Astrocyte (in vitro differentiated cells and primary cell): ENCODE measurements at regions not wholly inside any gene's neighbourhood (a gene's known extent, or its start where the extent isn't known, plus 50 kb on each side); places are given as distances from the start of the nearest gene placed in this dataset.
"Not testable (repeated sequence)": the region's sequence is repeated elsewhere in the genome, so short reads cannot be mapped to it uniquely, and the experiment has no call there.

ENCODE experiments used
- DNase-seq: peaks from one replicate; pipeline ENCODE4 v3.0.0-alpha.2; 2010; ENCODE audit warnings: low read depth
- FAIRE-seq: peaks from 2 replicates; lab custom pipeline; 2011; peaks lifted over from hg19 to GRCh38; lab: Jason Lieb, UNC
- H2AFZ ChIP-seq: 2 replicates; pipeline ENCODE4 v1.6.0; 2012; ENCODE audit warnings: low read depth, low read length, inconsistent platforms
- H3K27ac ChIP-seq: 2 replicates; pipeline ENCODE4 v1.5.1; 2011; ENCODE audit warnings: low read depth, low read length, inconsistent platforms
- H3K27me3 ChIP-seq: 2 replicates; pipeline ENCODE4 v1.6.0; 2011; ENCODE audit warnings: low read length, inconsistent platforms; ENCODE audit not compliant: insufficient read depth
- H3K36me3 ChIP-seq: 2 replicates; pipeline ENCODE4 v1.5.1; 2011; ENCODE audit warnings: low read length, inconsistent platforms; ENCODE audit not compliant: insufficient read depth
- H3K4me1 ChIP-seq: 2 replicates; pipeline ENCODE4 v1.5.1; 2011; ENCODE audit warnings: low read length, inconsistent platforms; ENCODE audit not compliant: insufficient read depth
- H3K4me2 ChIP-seq: 2 replicates; pipeline ENCODE4 v1.6.0; 2012; ENCODE audit warnings: low read length, inconsistent platforms
- H3K4me3 ChIP-seq: 2 replicates; pipeline ENCODE4 v1.5.1; 2011; ENCODE audit warnings: low read depth, mild to moderate bottlenecking, low read length, inconsistent platforms; ENCODE audit not compliant: insufficient read depth
- H3K79me2 ChIP-seq: 2 replicates; pipeline ENCODE4 v1.6.0; 2012; ENCODE audit warnings: mild to moderate bottlenecking, low read length, inconsistent platforms; ENCODE audit not compliant: insufficient read depth
- H3K9ac ChIP-seq: 2 replicates; pipeline ENCODE4 v1.6.0; 2012; ENCODE audit warnings: mild to moderate bottlenecking, low read length, inconsistent platforms
- H3K9me3 ChIP-seq: 2 replicates; pipeline ENCODE4 v1.5.1; 2012; ENCODE audit warnings: low read depth, mild to moderate bottlenecking, low read length, inconsistent platforms; ENCODE audit not compliant: insufficient read depth
- H4K20me1 ChIP-seq: 2 replicates; pipeline ENCODE4 v1.6.0; 2012; ENCODE audit warnings: low read length, inconsistent platforms; ENCODE audit not compliant: insufficient read depth
- H3K27ac Mint-ChIP-seq: one replicate; pipeline ENCODE4 v1.8.0; 2021; ENCODE audit warnings: mild to moderate bottlenecking, mixed read lengths; ENCODE audit not compliant: unreplicated experiment
- H3K27me3 Mint-ChIP-seq: one replicate; pipeline ENCODE4 v1.8.0; 2021; ENCODE audit warnings: low read depth, mixed read lengths; ENCODE audit not compliant: unreplicated experiment
- H3K36me3 Mint-ChIP-seq: one replicate; pipeline ENCODE4 v1.8.0; 2021; ENCODE audit warnings: low read depth, mixed read lengths; ENCODE audit not compliant: unreplicated experiment
- H3K4me1 Mint-ChIP-seq: one replicate; pipeline ENCODE4 v1.8.0; 2021; ENCODE audit warnings: low read depth, mixed read lengths; ENCODE audit not compliant: unreplicated experiment
- H3K4me3 Mint-ChIP-seq: one replicate; pipeline ENCODE4 v1.8.0; 2021; ENCODE audit warnings: mild to moderate bottlenecking, moderate library complexity, mixed read lengths; ENCODE audit not compliant: unreplicated experiment
- H3K9me3 Mint-ChIP-seq: one replicate; pipeline ENCODE4 v1.8.0; 2021; ENCODE audit warnings: mild to moderate bottlenecking, mixed read lengths; ENCODE audit not compliant: unreplicated experiment
- CTCF ChIP-seq: IDR thresholded peaks from 2 replicates; pipeline ENCODE4 v1.5.1; 2011; ENCODE audit warnings: low read depth, mild to moderate bottlenecking, inconsistent platforms, low read length, moderate library complexity; ENCODE audit not compliant: insufficient read depth
- EZH2 ChIP-seq: IDR thresholded peaks from 2 replicates; pipeline ENCODE4 v1.6.1; 2012; ENCODE audit warnings: mild to moderate bottlenecking, low read length, inconsistent platforms; ENCODE audit not compliant: insufficient read depth

- H4K20me1 ChIP-seq = no peaks in the 10 kb centered on the region
- DNase-seq = no peak
- H3K4me1 ChIP-seq = no peaks in the 10 kb centered on the region
- Mint-ChIP-seq H3K4me1 (no peaks in the 10 kb centered on the region), H3K27me3 (peaks cover 22% of the 10 kb centered on the region), H3K27ac (no peak overlapping the region), H3K9me3 (no peaks in the 10 kb centered on the region), H3K4me3 (no peak overlapping the region), H3K36me3 (no peaks in the 10 kb centered on the region)
- H3K27ac ChIP-seq = no peak overlapping the region
- no peak overlapping the region for H2AFZ ChIP-seq
- H3K79me2 ChIP-seq = no peaks in the 10 kb centered on the region
- H3K9me3 ChIP-seq = no peaks in the 10 kb centered on the region
- TF ChIP-seq EZH2 = no peak
- TF ChIP-seq CTCF = no peak
- H3K27me3 ChIP-seq = no peaks in the 10 kb centered on the region
- no peak for FAIRE-seq
- no peaks in the 10 kb centered on the region for H3K36me3 ChIP-seq
- H3K9ac ChIP-seq = no peak overlapping the region
- no peak overlapping the region for H3K4me3 ChIP-seq
- no peak overlapping the region for H3K4me2 ChIP-seq
Measured at GRCh38 chr9:119688547-119688946, 319.3 kb upstream of the BRINP1 start.

- no peaks in the 10 kb centered on the region for H3K4me1 Mint-ChIP-seq
- H3K27ac Mint-ChIP-seq = no peak overlapping the region
- H3K27me3 Mint-ChIP-seq = peaks cover 12% of the 10 kb centered on the region
- H3K4me3 Mint-ChIP-seq = no peak overlapping the region
- no peaks in the 10 kb centered on the region for H3K9me3 Mint-ChIP-seq
- Histone ChIP-seq H3K79me2 (no peaks in the 10 kb centered on the region), H3K4me2 (no peak overlapping the region), H3K9ac (no peak overlapping the region), H3K36me3 (no peaks in the 10 kb centered on the region), H3K27ac (no peak overlapping the region), H3K4me1 (no peaks in the 10 kb centered on the region), H2AFZ (no peak overlapping the region), H3K4me3 (no peak overlapping the region), H3K9me3 (no peaks in the 10 kb centered on the region), H4K20me1 (no peaks in the 10 kb centered on the region), H3K27me3 (no peaks in the 10 kb centered on the region)
- no peaks in the 10 kb centered on the region for H3K36me3 Mint-ChIP-seq
- FAIRE-seq (no peak), DNase-seq (no peak)
- TF ChIP-seq CTCF (no peak), EZH2 (no peak)
Measured at GRCh38 chr9:119677811-119678505, 308.7 kb upstream of the BRINP1 start.

- Mint-ChIP-seq H3K36me3 (no peaks in the 10 kb centered on the region), H3K9me3 (no peaks in the 10 kb centered on the region), H3K4me3 (no peak overlapping the region), H3K27me3 (peaks cover 12% of the 10 kb centered on the region), H3K27ac (no peak overlapping the region), H3K4me1 (no peaks in the 10 kb centered on the region)
- Histone ChIP-seq H3K9me3 (no peaks in the 10 kb centered on the region), H3K9ac (no peak overlapping the region), H3K4me3 (no peak overlapping the region), H4K20me1 (no peaks in the 10 kb centered on the region), H3K27ac (no peak overlapping the region), H3K36me3 (no peaks in the 10 kb centered on the region), H3K4me1 (no peaks in the 10 kb centered on the region), H2AFZ (no peak overlapping the region), H3K79me2 (no peaks in the 10 kb centered on the region), H3K4me2 (no peak overlapping the region), H3K27me3 (no peaks in the 10 kb centered on the region)
- no peak for TF ChIP-seq CTCF
- no peak for TF ChIP-seq EZH2
- FAIRE-seq = no peak
- no peak for DNase-seq
Measured at GRCh38 chr9:119675951-119676350, 306.7 kb upstream of the BRINP1 start.

GRCh38 chr9:119672763-119673162, 303.5 kb upstream of the BRINP1 start:
- not testable (repeated sequence) for H3K27ac ChIP-seq, H3K27me3 ChIP-seq, FAIRE-seq, H3K36me3 Mint-ChIP-seq, H2AFZ ChIP-seq, DNase-seq, H3K4me2 ChIP-seq, H3K4me1 ChIP-seq, H3K4me3 Mint-ChIP-seq, H3K36me3 ChIP-seq, H3K27ac Mint-ChIP-seq, H3K27me3 Mint-ChIP-seq, H4K20me1 ChIP-seq, H3K4me1 Mint-ChIP-seq, H3K79me2 ChIP-seq, H3K9me3 Mint-ChIP-seq, H3K9me3 ChIP-seq, H3K4me3 ChIP-seq, H3K9ac ChIP-seq
